Natural killer cell (primary cell): ENCODE measurements at regions not wholly inside any gene's neighbourhood (a gene's known extent, or its start where the extent isn't known, plus 50 kb on each side); places are given as distances from the start of the nearest gene placed in this dataset.
"Not testable (repeated sequence)": the region's sequence is repeated elsewhere in the genome, so short reads cannot be mapped to it uniquely, and the experiment has no call there.

ENCODE experiments used
- ATAC-seq, 3 donors: fragments of 150-1000 bp in 2 of 3; fragments of 200-7000 bp in 1 of 3; cut with Tn5 transposase; 1 replicate in 1 of 3; 2 replicates in 2 of 3; pipeline ENCODE4 v1.10.0; 2021; ENCODE audit warnings: mild to moderate bottlenecking in 2 of 3, moderate library complexity in 2 of 3
- DNase-seq, 2 donors: peaks; one replicate each; pipeline versions ENCODE4 v3.0.0 to v3.0.0-alpha.2; 2013 to 2021; ENCODE audit warnings: mixed read lengths in 1 of 2
- H3K27ac ChIP-seq: one replicate; pipeline ENCODE4 v1.5.1; 2013; ENCODE audit warnings: mild to moderate bottlenecking, low read length
- H3K27me3 ChIP-seq: one replicate; pipeline ENCODE4 v1.6.1; 2013; ENCODE audit warnings: low read length; ENCODE audit not compliant: control insufficient read depth, insufficient read depth
- H3K36me3 ChIP-seq: one replicate; pipeline ENCODE4 v1.6.1; 2013; ENCODE audit warnings: low read length; ENCODE audit not compliant: control insufficient read depth, insufficient read depth
- H3K4me1 ChIP-seq: one replicate; pipeline ENCODE4 v1.6.1; 2013; ENCODE audit warnings: low read length; ENCODE audit not compliant: control insufficient read depth, insufficient read depth
- H3K4me3 ChIP-seq: one replicate; pipeline ENCODE4 v1.5.1; 2013; ENCODE audit warnings: low read length
- H3K9me3 ChIP-seq: one replicate; pipeline ENCODE4 v1.6.1; 2013; ENCODE audit warnings: low read length; ENCODE audit not compliant: control insufficient read depth, insufficient read depth
- H3K27ac Mint-ChIP-seq, 2 donors: one replicate each; pipeline ENCODE4 v1.8.0; 2022; ENCODE audit warnings: mild to moderate bottlenecking in 2 of 2, mixed read lengths in 2 of 2, moderate library complexity in 1 of 2
- H3K27me3 Mint-ChIP-seq, 2 donors: one replicate each; pipeline ENCODE4 v1.8.0; 2022; ENCODE audit warnings: low read depth in 2 of 2, mixed read lengths in 2 of 2
- H3K36me3 Mint-ChIP-seq: one replicate; pipeline ENCODE4 v1.8.0; 2022; ENCODE audit warnings: mixed read lengths
- H3K4me1 Mint-ChIP-seq, 2 donors: one replicate each; pipeline ENCODE4 v1.8.0; 2022; ENCODE audit warnings: mixed read lengths in 2 of 2
- H3K4me3 Mint-ChIP-seq: one replicate; pipeline ENCODE4 v1.8.0; 2022; ENCODE audit warnings: mild to moderate bottlenecking, moderate library complexity, mixed read lengths
- H3K9me3 Mint-ChIP-seq, 2 donors: one replicate each; pipeline ENCODE4 v1.8.0; 2022; ENCODE audit warnings: mixed read lengths in 2 of 2
- CTCF ChIP-seq: fragments of 200-600 bp; IDR thresholded peaks from one replicate; pipeline ENCODE4 v1.8.0; 2022; ENCODE audit warnings: antibody characterized with exemption
- WGBS: methylation state at CpG from one replicate; pipeline ENCODE4 v1.1.7; 2013; ENCODE audit warnings: missing lambda C conversion rate; ENCODE audit not compliant: insufficient coverage; 5-methylcytosine and 5-hydroxymethylcytosine counted together
- intact Hi-C: fragments of 100-400 bp; cut with micrococcal nuclease; formaldehyde crosslinking; loops from one replicate; pipeline ENCODE4 v1.14.2; 2022

DNA sequence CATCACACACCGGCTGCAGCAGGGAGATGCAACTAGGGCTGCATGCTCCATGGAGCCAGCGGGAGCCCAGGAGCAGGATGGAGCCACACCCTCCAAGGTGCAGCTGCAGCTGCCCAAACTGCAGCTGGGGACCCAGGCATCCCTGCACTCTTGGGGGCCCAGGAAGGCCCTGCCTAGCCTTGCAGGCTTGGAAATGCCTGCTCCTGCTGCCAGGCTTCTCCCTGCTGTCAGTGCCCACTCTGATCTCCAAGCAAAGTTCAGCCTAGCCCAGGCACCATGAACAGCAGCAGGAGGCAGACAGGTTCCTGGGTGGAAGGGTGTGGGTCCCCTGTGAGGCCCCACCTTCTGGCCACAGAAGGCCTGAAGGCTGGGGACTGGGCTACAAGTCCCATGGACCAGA, 1057.1 kb downstream of the CDH8 start:
- TF ChIP-seq CTCF: no peak
- Mint-ChIP-seq H3K9me3 (peaks cover 16 to 20% of the 10 kb centered on the region in 2 donors), H3K36me3 (peaks cover 6% of the 10 kb centered on the region), H3K27ac (no peak overlapping the region), H3K4me3 (no peak overlapping the region), H3K4me1 (no peaks in the 10 kb centered on the region), H3K27me3 (no peaks in the 10 kb centered on the region)
- H3K9me3 ChIP-seq: peaks cover 9% of the 10 kb centered on the region
- ATAC-seq: no peak
- H3K4me1 ChIP-seq: no peaks in the 10 kb centered on the region
- H3K27ac ChIP-seq: no peak overlapping the region
- 92% methylated on average over 2 of the region's 2 CpGs for WGBS
- H3K27me3 ChIP-seq: no peaks in the 10 kb centered on the region
- H3K36me3 ChIP-seq: no peaks in the 10 kb centered on the region
- DNase-seq: no peak
- intact Hi-C loops: no loop called here
- no peak overlapping the region for H3K4me3 ChIP-seq

- peaks cover 9 to 19% of the 10 kb centered on the region in 2 donors for H3K9me3 Mint-ChIP-seq
- H3K9me3 ChIP-seq: peaks cover 5% of the 10 kb centered on the region
- H3K27me3 ChIP-seq: no peaks in the 10 kb centered on the region
- no peak overlapping the region for H3K4me3 Mint-ChIP-seq
- peaks cover 22% of the 10 kb centered on the region for H3K36me3 Mint-ChIP-seq
- DNase-seq: no peak
- H3K4me1 ChIP-seq: no peaks in the 10 kb centered on the region
- H3K4me3 ChIP-seq: no peak overlapping the region
- no peak overlapping the region for H3K27ac ChIP-seq
- H3K36me3 ChIP-seq: no peaks in the 10 kb centered on the region
- no peaks in the 10 kb centered on the region for H3K27me3 Mint-ChIP-seq
- TF ChIP-seq CTCF: no peak
- intact Hi-C loops: no loop called here
- ATAC-seq: no peak
- no peaks in the 10 kb centered on the region for H3K4me1 Mint-ChIP-seq
- 86% methylated on average over 4 of the region's 5 CpGs for WGBS
- no peak overlapping the region for H3K27ac Mint-ChIP-seq
Observed at GRCh38 chr16:60949800-60950199, 1086.4 kb downstream of the CDH8 start.

GRCh38 chr16:60945225-60945624, 1091.0 kb downstream of the CDH8 start:
- Histone ChIP-seq H3K9me3 (peaks cover 5% of the 10 kb centered on the region), H3K27me3 (no peaks in the 10 kb centered on the region), H3K27ac (no peak overlapping the region), H3K4me1 (no peaks in the 10 kb centered on the region), H3K4me3 (no peak overlapping the region), H3K36me3 (no peaks in the 10 kb centered on the region)
- no peak overlapping the region for H3K4me3 Mint-ChIP-seq
- no peaks in the 10 kb centered on the region for H3K36me3 Mint-ChIP-seq
- WGBS: 21% methylated on average over 2 of the region's 2 CpGs
- H3K9me3 Mint-ChIP-seq: peaks cover 4 to 7% of the 10 kb centered on the region in 2 donors
- ATAC-seq: no peak
- H3K27me3 Mint-ChIP-seq: no peaks in the 10 kb centered on the region
- DNase-seq: no peak
- H3K27ac Mint-ChIP-seq: no peak overlapping the region
- intact Hi-C loops: no loop called here
- TF ChIP-seq CTCF: no peak
- H3K4me1 Mint-ChIP-seq: no peaks in the 10 kb centered on the region

GRCh38 chr16:60936189-60936588, 1100.0 kb downstream of the CDH8 start:
- H3K27ac Mint-ChIP-seq, H3K4me1 Mint-ChIP-seq, H3K27me3 ChIP-seq, DNase-seq, intact Hi-C loops, H3K27me3 Mint-ChIP-seq, H3K36me3 Mint-ChIP-seq, H3K4me3 ChIP-seq, H3K9me3 ChIP-seq, H3K4me1 ChIP-seq, H3K4me3 Mint-ChIP-seq, ATAC-seq, H3K36me3 ChIP-seq, H3K27ac ChIP-seq: not testable (repeated sequence)
- 92% methylated on average over 10 of the region's 10 CpGs for WGBS
- H3K9me3 Mint-ChIP-seq: peaks cover 15 to 23% of the 10 kb centered on the region in 2 donors
